GM18858 (cell line): ENCODE measurements at regions not wholly inside any gene's neighbourhood (a gene's known extent, or its start where the extent isn't known, plus 50 kb on each side); places are given as distances from the start of the nearest gene placed in this dataset.

ENCODE experiments used
- ATAC-seq: cut with Tn5 transposase; IDR thresholded peaks from one replicate; pipeline ENCODE4 v1.9.1; 2021; ENCODE audit not compliant: unreplicated experiment

GRCh38 chr2:67462738-67463496, 65.8 kb downstream of the ETAA1 start:
- ATAC-seq, result no peak

GRCh38 chr2:67463810-67464209, 66.7 kb downstream of the ETAA1 start:
- no peak for ATAC-seq

GRCh38 chr2:67465623-67466022, 68.5 kb downstream of the ETAA1 start:
- no peak for ATAC-seq

- no peak for ATAC-seq
These were observed 69.6 kb downstream of the ETAA1 start for GRCh38 chr2:67466734-67467133.

GRCh38 chr2:67471681-67472080, 74.5 kb downstream of the ETAA1 start:
- no peak for ATAC-seq

GRCh38 chr2:67476809-67477790, 80.0 kb downstream of the ETAA1 start:
- no peak for ATAC-seq

GRCh38 chr2:67479261-67479660, 82.1 kb downstream of the ETAA1 start:
- ATAC-seq, result no peak

GRCh38 chr2:67485431-67485830, 88.3 kb downstream of the ETAA1 start:
- ATAC-seq, result no peak

GRCh38 chr2:67486041-67486796, 89.1 kb downstream of the ETAA1 start:
- no peak for ATAC-seq

GRCh38 chr2:67487993-67488392, 90.9 kb downstream of the ETAA1 start:
- no peak for ATAC-seq

GRCh38 chr2:67489396-67489795, 92.3 kb downstream of the ETAA1 start:
- no peak for ATAC-seq

- ATAC-seq, result no peak
These were observed 101.8 kb downstream of the ETAA1 start for GRCh38 chr2:67498931-67499330.

- no peak for ATAC-seq
These were observed 102.9 kb downstream of the ETAA1 start for GRCh38 chr2:67499989-67500388.

- ATAC-seq, result no peak
These were observed 103.4 kb downstream of the ETAA1 start for GRCh38 chr2:67500541-67500940.

- ATAC-seq, result no peak
These were observed 105.4 kb downstream of the ETAA1 start for GRCh38 chr2:67502346-67503065.

- ATAC-seq, result no peak
These were observed 106.1 kb downstream of the ETAA1 start for GRCh38 chr2:67503066-67503795.

GRCh38 chr2:67510745-67511144, 113.6 kb downstream of the ETAA1 start:
- ATAC-seq, result no peak

GRCh38 chr2:67514515-67514914, 117.4 kb downstream of the ETAA1 start:
- ATAC-seq, result no peak

- no peak for ATAC-seq
These were observed 117.9 kb downstream of the ETAA1 start for GRCh38 chr2:67515056-67515455.

GRCh38 chr2:67515538-67515937, 118.4 kb downstream of the ETAA1 start:
- no peak for ATAC-seq
